ENCODE measurements at regions not wholly inside any gene's neighbourhood (a gene's known extent, or its start where the extent isn't known, plus 50 kb on each side); places are given as distances from the start of the nearest gene placed in this dataset.
A peak's percentile ranks its signal among the peaks of the same experiment; 100 is the strongest.
"Not testable (repeated sequence)": the region's sequence is repeated elsewhere in the genome, so short reads cannot be mapped to it uniquely, and the experiment has no call there.

GRCh38 chr1:149369081-149369480 lies 105.8 kb upstream of the NBPF19 start:
- peaks cover 0 to 14% (median 11%) of the 10 kb centered on the region in 7 donors for H3K4me1 Mint-ChIP-seq
- H3K36me3 ChIP-seq (ENCODE audit: control insufficient read depth in 2 of 3, insufficient read depth in 3 of 3, low read length in 3 of 3); H3K27me3 Mint-ChIP-seq; intact Hi-C loops (cut with micrococcal nuclease); H3K27me3 ChIP-seq (ENCODE audit: control insufficient read depth in 2 of 2, insufficient read depth in 2 of 2, low read length in 2 of 2); H3K27ac Mint-ChIP-seq; H3K36me3 Mint-ChIP-seq; H3K9me3 Mint-ChIP-seq; DNase-seq; POLR2A ChIA-PET; H3K4me3 ChIP-seq (ENCODE audit: low read length); H3K4me1 ChIP-seq (ENCODE audit: control insufficient read depth in 2 of 2, insufficient read depth in 2 of 2, low read length in 2 of 2); CTCF ChIA-PET; ATAC-seq; H3K9me3 ChIP-seq (ENCODE audit: control insufficient read depth in 2 of 3, low read length in 3 of 3); H3K4me3 Mint-ChIP-seq; H3K27ac ChIP-seq (ENCODE audit: low read depth, low read length): not testable (repeated sequence)

- H3K4me1 Mint-ChIP-seq; intact Hi-C loops (cut with micrococcal nuclease); H3K9me3 Mint-ChIP-seq; H3K9me3 ChIP-seq (ENCODE audit: control insufficient read depth in 2 of 3, low read length in 3 of 3); H3K4me1 ChIP-seq (ENCODE audit: control insufficient read depth in 2 of 2, insufficient read depth in 2 of 2, low read length in 2 of 2); POLR2A ChIA-PET; H3K27me3 ChIP-seq (ENCODE audit: control insufficient read depth in 2 of 2, insufficient read depth in 2 of 2, low read length in 2 of 2); H3K27ac ChIP-seq (ENCODE audit: low read depth, low read length); H3K27me3 Mint-ChIP-seq; CTCF ChIA-PET; H3K4me3 ChIP-seq (ENCODE audit: low read length); H3K36me3 ChIP-seq (ENCODE audit: control insufficient read depth in 2 of 3, insufficient read depth in 3 of 3, low read length in 3 of 3); H3K4me3 Mint-ChIP-seq; H3K27ac Mint-ChIP-seq; H3K36me3 Mint-ChIP-seq; DNase-seq: not testable (repeated sequence)
- peak; percentile 46 for ATAC-seq
These were observed 102.9 kb upstream of the NBPF19 start for GRCh38 chr1:149371955-149372354.

GRCh38 chr1:149378462-149378861 lies 96.4 kb upstream of the NBPF19 start:
- H3K4me3 Mint-ChIP-seq; H3K4me1 Mint-ChIP-seq; H3K9me3 ChIP-seq (ENCODE audit: control insufficient read depth in 2 of 3, low read length in 3 of 3); ATAC-seq; intact Hi-C loops (cut with micrococcal nuclease); H3K9me3 Mint-ChIP-seq; CTCF ChIA-PET; H3K36me3 Mint-ChIP-seq; H3K27me3 Mint-ChIP-seq; H3K27me3 ChIP-seq (ENCODE audit: control insufficient read depth in 2 of 2, insufficient read depth in 2 of 2, low read length in 2 of 2); H3K36me3 ChIP-seq (ENCODE audit: control insufficient read depth in 2 of 3, insufficient read depth in 3 of 3, low read length in 3 of 3); POLR2A ChIA-PET; H3K4me1 ChIP-seq (ENCODE audit: control insufficient read depth in 2 of 2, insufficient read depth in 2 of 2, low read length in 2 of 2); H3K4me3 ChIP-seq (ENCODE audit: low read length); H3K27ac ChIP-seq (ENCODE audit: low read depth, low read length): not testable (repeated sequence)
- H3K27ac Mint-ChIP-seq = peak overlapping the region in 1 of 9 donors; percentile 38
- peak in 1 of 9 donors; percentile 5 for DNase-seq

GRCh38 chr1:149390173-149390926 lies 84.5 kb upstream of the NBPF19 start:
- H3K4me1 ChIP-seq (ENCODE audit: control insufficient read depth in 2 of 2, insufficient read depth in 2 of 2, low read length in 2 of 2); H3K27me3 Mint-ChIP-seq; POLR2A ChIA-PET; H3K36me3 ChIP-seq (ENCODE audit: control insufficient read depth in 2 of 3, insufficient read depth in 3 of 3, low read length in 3 of 3); H3K36me3 Mint-ChIP-seq; CTCF ChIA-PET; H3K27me3 ChIP-seq (ENCODE audit: control insufficient read depth in 2 of 2, insufficient read depth in 2 of 2, low read length in 2 of 2); H3K9me3 Mint-ChIP-seq; intact Hi-C loops (cut with micrococcal nuclease); H3K9me3 ChIP-seq (ENCODE audit: control insufficient read depth in 2 of 3, low read length in 3 of 3): not testable (repeated sequence)
- Mint-ChIP-seq H3K27ac (peak overlapping the region in 8 of 9 donors; percentile 34 to 93 (median 78)), H3K4me1 (peaks cover 0 to 20% (median 9%) of the 10 kb centered on the region in 7 donors), H3K4me3 (peak overlapping the region; percentile 65 to 97 (median 90))
- peak; percentile 57 to 85 (median 80) for DNase-seq
- Histone ChIP-seq H3K27ac (ENCODE audit: low read depth, low read length) (peak overlapping the region; percentile 70), H3K4me3 (ENCODE audit: low read length) (peak overlapping the region; percentile 46)
- peak; percentile 92 for ATAC-seq

- H3K27me3 ChIP-seq (ENCODE audit: control insufficient read depth in 2 of 2, insufficient read depth in 2 of 2, low read length in 2 of 2); DNase-seq; H3K4me3 ChIP-seq (ENCODE audit: low read length); H3K9me3 Mint-ChIP-seq; H3K27ac Mint-ChIP-seq; POLR2A ChIA-PET; H3K27me3 Mint-ChIP-seq; CTCF ChIA-PET; H3K36me3 ChIP-seq (ENCODE audit: control insufficient read depth in 2 of 3, insufficient read depth in 3 of 3, low read length in 3 of 3); intact Hi-C loops (cut with micrococcal nuclease); H3K9me3 ChIP-seq (ENCODE audit: control insufficient read depth in 2 of 3, low read length in 3 of 3); H3K36me3 Mint-ChIP-seq; H3K4me1 ChIP-seq (ENCODE audit: control insufficient read depth in 2 of 2, insufficient read depth in 2 of 2, low read length in 2 of 2): not testable (repeated sequence)
- Mint-ChIP-seq H3K4me3 (peak overlapping the region in 1 of 10 donors; percentile 65), H3K4me1 (peaks cover 0 to 22% (median 9%) of the 10 kb centered on the region in 7 donors)
- H3K27ac ChIP-seq (ENCODE audit: low read depth, low read length) = peak overlapping the region; percentile 70
- ATAC-seq = peak; percentile 51
These were observed 83.9 kb upstream of the NBPF19 start for GRCh38 chr1:149390931-149391330.

GRCh38 chr1:149395802-149396201 lies 79.0 kb upstream of the NBPF19 start:
- H3K36me3 ChIP-seq (ENCODE audit: control insufficient read depth in 2 of 3, insufficient read depth in 3 of 3, low read length in 3 of 3); H3K27me3 Mint-ChIP-seq; ATAC-seq; H3K9me3 Mint-ChIP-seq; H3K4me1 ChIP-seq (ENCODE audit: control insufficient read depth in 2 of 2, insufficient read depth in 2 of 2, low read length in 2 of 2); DNase-seq; intact Hi-C loops (cut with micrococcal nuclease); H3K27ac Mint-ChIP-seq; H3K9me3 ChIP-seq (ENCODE audit: control insufficient read depth in 2 of 3, low read length in 3 of 3); H3K27ac ChIP-seq (ENCODE audit: low read depth, low read length); CTCF ChIA-PET; H3K4me3 Mint-ChIP-seq; H3K36me3 Mint-ChIP-seq; POLR2A ChIA-PET; H3K27me3 ChIP-seq (ENCODE audit: control insufficient read depth in 2 of 2, insufficient read depth in 2 of 2, low read length in 2 of 2); H3K4me3 ChIP-seq (ENCODE audit: low read length): not testable (repeated sequence)
- H3K4me1 Mint-ChIP-seq = peaks cover 0 to 32% (median 13%) of the 10 kb centered on the region in 7 donors

GRCh38 chr1:149398527-149398926 lies 76.3 kb upstream of the NBPF19 start:
- H3K4me1 ChIP-seq (ENCODE audit: control insufficient read depth in 2 of 2, insufficient read depth in 2 of 2, low read length in 2 of 2); intact Hi-C loops (cut with micrococcal nuclease); CTCF ChIA-PET; H3K9me3 Mint-ChIP-seq; DNase-seq; H3K9me3 ChIP-seq (ENCODE audit: control insufficient read depth in 2 of 3, low read length in 3 of 3); ATAC-seq; H3K4me3 ChIP-seq (ENCODE audit: low read length); H3K27me3 Mint-ChIP-seq; H3K27me3 ChIP-seq (ENCODE audit: control insufficient read depth in 2 of 2, insufficient read depth in 2 of 2, low read length in 2 of 2); H3K36me3 Mint-ChIP-seq; H3K36me3 ChIP-seq (ENCODE audit: control insufficient read depth in 2 of 3, insufficient read depth in 3 of 3, low read length in 3 of 3); H3K27ac ChIP-seq (ENCODE audit: low read depth, low read length); POLR2A ChIA-PET: not testable (repeated sequence)
- H3K27ac Mint-ChIP-seq = peak overlapping the region in 7 of 9 donors; percentile 36 to 84 (median 69)
- peaks cover 0 to 26% (median 10%) of the 10 kb centered on the region in 7 donors for H3K4me1 Mint-ChIP-seq
- peak overlapping the region in 7 of 10 donors; percentile 60 to 71 (median 70) for H3K4me3 Mint-ChIP-seq

Measured in naive thymus-derived CD4-positive, alpha-beta T cell (primary cell).